Loucy (cell line): ENCODE measurements at regions not wholly inside any gene's neighbourhood (a gene's known extent, or its start where the extent isn't known, plus 50 kb on each side); places are given as distances from the start of the nearest gene placed in this dataset.

Experiments
- H2AFZ ChIP-seq: fragments of 200-600 bp; sonication (generic); 2 replicates; pipeline ENCODE4 v1.6.0; 2016; ENCODE audit warnings: antibody characterized with exemption, mild to moderate bottlenecking, low read length, moderate library complexity
- H3F3A ChIP-seq: fragments of 200-600 bp; 2 replicates; pipeline ENCODE4 v1.6.0; 2016; ENCODE audit warnings: antibody characterized with exemption, low read depth, mild to moderate bottlenecking
- H3K27me3 ChIP-seq: fragments of 200-600 bp; sonication (generic); 2 replicates; pipeline ENCODE4 v1.6.1; 2014; ENCODE audit warnings: low read length, mild to moderate bottlenecking; ENCODE audit not compliant: insufficient read depth, poor library complexity, severe bottlenecking
- H3K36me3 ChIP-seq: fragments of 200-600 bp; sonication (generic); 2 replicates; pipeline ENCODE4 v1.6.1; 2016; ENCODE audit warnings: low read length; ENCODE audit not compliant: insufficient read depth
- H3K4me1 ChIP-seq: fragments of 200-600 bp; sonication (generic); 2 replicates; pipeline ENCODE4 v1.5.1; 2014; ENCODE audit warnings: low read length, mild to moderate bottlenecking; ENCODE audit not compliant: insufficient read depth, poor library complexity, severe bottlenecking
- H3K4me2 ChIP-seq: fragments of 200-600 bp; sonication (generic); 2 replicates; pipeline ENCODE4 v1.6.0; 2014; ENCODE audit warnings: antibody characterized with exemption, low read length, low read depth, mild to moderate bottlenecking; ENCODE audit not compliant: poor library complexity, severe bottlenecking
- H3K4me3 ChIP-seq: fragments of 200-600 bp; sonication (generic); 2 replicates; pipeline ENCODE4 v1.5.1; 2014; ENCODE audit warnings: low read length, mild to moderate bottlenecking, mixed read lengths; ENCODE audit not compliant: poor library complexity, severe bottlenecking
- H3K79me2 ChIP-seq: fragments of 200-600 bp; sonication (generic); 2 replicates; pipeline ENCODE4 v1.6.1; 2014; ENCODE audit warnings: low read length; ENCODE audit not compliant: insufficient read depth
- H3K9ac ChIP-seq: fragments of 200-600 bp; sonication (generic); 2 replicates; pipeline ENCODE4 v1.6.0; 2014; ENCODE audit warnings: mild to moderate bottlenecking, low read depth, low read length, moderate library complexity; ENCODE audit not compliant: poor library complexity, severe bottlenecking
- H3K9me2 ChIP-seq: fragments of 200-600 bp; sonication (generic); replicated peaks from 2 replicates; pipeline ENCODE4 v1.6.1; 2016; ENCODE audit warnings: low read depth, low read length, mixed read lengths
- H3K9me3 ChIP-seq: fragments of 200-600 bp; sonication (generic); 2 replicates; pipeline ENCODE4 v1.6.1; 2014; ENCODE audit warnings: mild to moderate bottlenecking, antibody characterized with exemption, low read length, low read depth; ENCODE audit not compliant: insufficient read depth
- H4K20me1 ChIP-seq: fragments of 200-600 bp; sonication (generic); 2 replicates; pipeline ENCODE4 v1.6.0; 2014; ENCODE audit warnings: antibody characterized with exemption, low read length, mild to moderate bottlenecking; ENCODE audit not compliant: insufficient read depth, poor library complexity, severe bottlenecking
- EZH2phosphoT487 ChIP-seq: fragments of 200-600 bp; IDR thresholded peaks from 2 replicates; pipeline ENCODE4 v1.6.1; 2018; ENCODE audit warnings: antibody characterized with exemption, mild to moderate bottlenecking, moderate library complexity, borderline replicate concordance
- TF ChIP-seq, protein P1 (sequence below): fragments of 200-600 bp; sonication (generic); conservative IDR thresholded peaks from 2 replicates; pipeline ENCODE4 v1.5.1; 2014; ENCODE audit warnings: mild to moderate bottlenecking, antibody characterized with exemption, low read length

DNA sequence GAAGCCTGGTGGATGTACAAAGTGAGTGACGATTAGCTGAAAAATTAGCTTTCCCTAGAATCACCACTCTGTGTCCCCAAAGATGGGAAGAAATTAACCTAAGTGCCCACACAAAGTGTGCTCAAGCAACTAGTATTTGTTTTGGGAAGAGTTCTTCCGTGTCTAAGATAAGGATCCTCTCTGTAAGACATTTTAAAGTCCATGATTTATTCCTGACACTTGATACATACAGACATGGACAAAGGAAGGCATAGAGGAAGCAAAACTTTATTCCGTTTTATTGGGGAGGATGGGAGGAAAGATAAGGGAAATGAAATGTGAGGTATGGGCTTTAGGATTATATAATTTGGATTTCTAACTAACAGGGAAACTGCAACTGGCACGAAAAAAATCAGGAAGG lies 1772.6 kb downstream of the EFNA5 start:
- no peak overlapping the region for H3K4me3 ChIP-seq
- no peaks in the 10 kb centered on the region for H3K9me3 ChIP-seq
- no peaks in the 10 kb centered on the region for H3K36me3 ChIP-seq
- H3K27me3 ChIP-seq, result no peaks in the 10 kb centered on the region
- TF ChIP-seq, protein P1, sequence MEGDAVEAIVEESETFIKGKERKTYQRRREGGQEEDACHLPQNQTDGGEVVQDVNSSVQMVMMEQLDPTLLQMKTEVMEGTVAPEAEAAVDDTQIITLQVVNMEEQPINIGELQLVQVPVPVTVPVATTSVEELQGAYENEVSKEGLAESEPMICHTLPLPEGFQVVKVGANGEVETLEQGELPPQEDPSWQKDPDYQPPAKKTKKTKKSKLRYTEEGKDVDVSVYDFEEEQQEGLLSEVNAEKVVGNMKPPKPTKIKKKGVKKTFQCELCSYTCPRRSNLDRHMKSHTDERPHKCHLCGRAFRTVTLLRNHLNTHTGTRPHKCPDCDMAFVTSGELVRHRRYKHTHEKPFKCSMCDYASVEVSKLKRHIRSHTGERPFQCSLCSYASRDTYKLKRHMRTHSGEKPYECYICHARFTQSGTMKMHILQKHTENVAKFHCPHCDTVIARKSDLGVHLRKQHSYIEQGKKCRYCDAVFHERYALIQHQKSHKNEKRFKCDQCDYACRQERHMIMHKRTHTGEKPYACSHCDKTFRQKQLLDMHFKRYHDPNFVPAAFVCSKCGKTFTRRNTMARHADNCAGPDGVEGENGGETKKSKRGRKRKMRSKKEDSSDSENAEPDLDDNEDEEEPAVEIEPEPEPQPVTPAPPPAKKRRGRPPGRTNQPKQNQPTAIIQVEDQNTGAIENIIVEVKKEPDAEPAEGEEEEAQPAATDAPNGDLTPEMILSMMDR, result no peak
- no peak for TF ChIP-seq EZH2phosphoT487
- no peaks in the 10 kb centered on the region for H3K4me1 ChIP-seq
- H3F3A ChIP-seq, result no peaks in the 10 kb centered on the region
- H3K79me2 ChIP-seq, result no peaks in the 10 kb centered on the region
- no peak overlapping the region for H3K4me2 ChIP-seq
- H2AFZ ChIP-seq, result no peak overlapping the region
- no peaks in the 10 kb centered on the region for H3K9me2 ChIP-seq
- no peaks in the 10 kb centered on the region for H4K20me1 ChIP-seq
- no peak overlapping the region for H3K9ac ChIP-seq

- TF ChIP-seq EZH2phosphoT487, result no peak
- TF ChIP-seq, protein P1, result no peak
- Histone ChIP-seq H3K4me2 (no peak overlapping the region), H3K9me3 (no peaks in the 10 kb centered on the region)
Measured at GRCh38 chr5:105885266-105885665, 1785.5 kb downstream of the EFNA5 start.

GRCh38 chr5:105882956-105883481 lies 1787.7 kb downstream of the EFNA5 start:
- no peak overlapping the region for H3K4me3 ChIP-seq
- no peaks in the 10 kb centered on the region for H3K79me2 ChIP-seq
- H3K27me3 ChIP-seq, result no peaks in the 10 kb centered on the region
- H4K20me1 ChIP-seq, result no peaks in the 10 kb centered on the region
- H3K9me2 ChIP-seq, result no peaks in the 10 kb centered on the region
- H3F3A ChIP-seq, result no peaks in the 10 kb centered on the region
- no peaks in the 10 kb centered on the region for H3K36me3 ChIP-seq
- no peak overlapping the region for H3K9ac ChIP-seq
- no peak overlapping the region for H3K4me2 ChIP-seq
- no peak overlapping the region for H2AFZ ChIP-seq
- H3K9me3 ChIP-seq, result no peaks in the 10 kb centered on the region
- H3K4me1 ChIP-seq, result no peaks in the 10 kb centered on the region
- TF ChIP-seq, protein P1, result no peak
- no peak for TF ChIP-seq EZH2phosphoT487

More at GRCh38 chr5:105885266-105885665, 1785.5 kb downstream of the EFNA5 start:
- H3K27me3 ChIP-seq, result no peaks in the 10 kb centered on the region
- H2AFZ ChIP-seq, result no peak overlapping the region
- H3F3A ChIP-seq, result no peaks in the 10 kb centered on the region
- no peaks in the 10 kb centered on the region for H3K79me2 ChIP-seq
- no peak overlapping the region for H3K4me3 ChIP-seq
- no peak overlapping the region for H3K9ac ChIP-seq
- no peaks in the 10 kb centered on the region for H3K4me1 ChIP-seq
- H3K36me3 ChIP-seq, result no peaks in the 10 kb centered on the region
- H3K9me2 ChIP-seq, result no peaks in the 10 kb centered on the region
- H4K20me1 ChIP-seq, result no peaks in the 10 kb centered on the region
